K562 (cell line): ENCODE measurements at regions not wholly inside any gene's neighbourhood (a gene's known extent, or its start where the extent isn't known, plus 50 kb on each side); places are given as distances from the start of the nearest gene placed in this dataset.

Source experiments
- ATAC-seq: fragments of 200-7000 bp; cut with Tn5 transposase; 3 replicates; pipeline ENCODE4 v1.9.1; 2020; ENCODE audit warnings: moderate library complexity
- BruUV-seq: library from RNA; stranded (reverse); fragments of 400-500 nt; replicated peaks from 2 replicates; lab custom pipeline; 2021; lab: Mats Ljungman, UMichigan
- CTCF ChIA-PET: fragments of 300-600 bp; formaldehyde crosslinking; extraction: SDS; loops from one replicate; lab custom pipeline; 2021; ENCODE audit warnings: low intra/inter-chr PET ratio; lab: Yijun Ruan, JAX
- POLR2A ChIA-PET: fragments of 300-600, 350-650 bp; sonication (Branson Sonifier 250); formaldehyde crosslinking; extraction: SDS; loops from one replicate; lab custom pipeline; 2021; ENCODE audit warnings: antibody characterized with exemption, inconsistent platforms; lab: Yijun Ruan, JAX
- DNase-seq, 4 experiments: peaks; one replicate each; pipeline versions ENCODE4 v3.0.0 to v3.0.0-alpha.2; 2011 to 2018; ENCODE audit warnings: low spot score in 3 of 4, mixed read lengths in 3 of 4; ENCODE audit errors: extremely low read depth in 1 of 4
- FAIRE-seq: peaks from 2 replicates; lab custom pipeline; 2011; peaks lifted over from hg19 to GRCh38; lab: Jason Lieb, UNC
- H2AFZ ChIP-seq: 2 replicates; pipeline ENCODE4 v1.6.0; 2011; ENCODE audit warnings: low read depth, low read length, control low read depth, inconsistent platforms
- H3K27ac ChIP-seq: fragments of 200-600 bp; 3 replicates; pipeline ENCODE4 v1.8.0; 2011; ENCODE audit warnings: low read depth, mild to moderate bottlenecking, control low read depth, inconsistent platforms, low read length, moderate library complexity, mixed read lengths; ENCODE audit errors: extremely low read depth
- H3K27me3 ChIP-seq, 2 experiments: fragments of 300-600 bp in 1 of 2; 2 replicates in 1 of 2; 3 replicates in 1 of 2; pipeline versions ENCODE4 v1.6.0 to v1.8.0; 2011; ENCODE audit warnings: inconsistent platforms in 2 of 2, low read length in 2 of 2, mild to moderate bottlenecking in 1 of 2, mixed read lengths in 1 of 2, moderate library complexity in 1 of 2; ENCODE audit not compliant: control insufficient read depth in 2 of 2, insufficient read depth in 2 of 2
- H3K36me3 ChIP-seq: fragments of 300-600 bp; 3 replicates; pipeline ENCODE4 v1.8.0; 2011; ENCODE audit warnings: mild to moderate bottlenecking, low read length, inconsistent platforms; ENCODE audit not compliant: control insufficient read depth, insufficient read depth
- H3K4me1 ChIP-seq, 2 experiments: fragments of 200-600 bp in 1 of 2; replicated peaks in 1 of 2; 2 replicates in 1 of 2; 3 replicates in 1 of 2; pipeline versions ENCODE4 v1.5.1 to v1.8.0; 2011; ENCODE audit warnings: inconsistent platforms in 2 of 2, low read length in 2 of 2, mild to moderate bottlenecking in 1 of 2, mixed read lengths in 1 of 2, moderate library complexity in 1 of 2; ENCODE audit not compliant: control insufficient read depth in 2 of 2, insufficient read depth in 2 of 2
- H3K4me2 ChIP-seq: 2 replicates; pipeline ENCODE4 v1.6.1; 2011; ENCODE audit warnings: low read length, control low read depth, inconsistent platforms, mixed read lengths; ENCODE audit not compliant: insufficient read depth
- H3K4me3 ChIP-seq: fragments of 200-600 bp; sonication (generic), shearing (Covaris generic); 2 replicates; pipeline ENCODE4 v1.5.1; 2016; ENCODE audit warnings: control low read depth, inconsistent platforms
- H3K79me2 ChIP-seq: fragments of 200-600 bp; 3 replicates; pipeline ENCODE4 v1.8.0; 2011; ENCODE audit warnings: low read length, inconsistent platforms; ENCODE audit not compliant: control insufficient read depth, insufficient read depth
- H3K9ac ChIP-seq, 2 experiments: 2 replicates each; pipeline versions ENCODE4 v1.6.0 to v1.6.1; 2011; ENCODE audit warnings: low read depth in 2 of 2, low read length in 2 of 2, control low read depth in 1 of 2, inconsistent platforms in 1 of 2, mild to moderate bottlenecking in 1 of 2, mixed read lengths in 1 of 2; ENCODE audit not compliant: insufficient read depth in 1 of 2
- H3K9me1 ChIP-seq: one replicate; pipeline ENCODE4 v1.6.0; 2011; ENCODE audit warnings: inconsistent platforms, mild to moderate bottlenecking, low read length, moderate library complexity; ENCODE audit not compliant: control insufficient read depth, insufficient read depth
- H3K9me3 ChIP-seq: replicated peaks from 2 replicates; pipeline ENCODE4 v1.5.1; 2011; ENCODE audit warnings: low read depth, low read length, inconsistent platforms; ENCODE audit not compliant: control insufficient read depth, insufficient read depth
- H4K20me1 ChIP-seq: replicated peaks from 2 replicates; pipeline ENCODE4 v1.6.1; 2011; ENCODE audit warnings: low read length, inconsistent platforms, mixed read lengths; ENCODE audit not compliant: control insufficient read depth, insufficient read depth
- CBX5 ChIP-seq: IDR thresholded peaks from 2 replicates; pipeline ENCODE4 v1.6.1; 2014; ENCODE audit warnings: low read depth, borderline replicate concordance
- NR3C1 ChIP-seq: sonication (generic); formaldehyde crosslinking; IDR thresholded peaks from 2 replicates; pipeline ENCODE4 v1.8.1; 2022; ENCODE audit warnings: missing genetic modification reagents
- POLR3A ChIP-seq: IDR thresholded peaks from 2 replicates; pipeline ENCODE4 v1.6.1; 2011; ENCODE audit warnings: borderline replicate concordance, mild to moderate bottlenecking, moderate library complexity; ENCODE audit not compliant: insufficient read length, insufficient read depth; ENCODE audit errors: extremely low read depth
- SMARCB1 ChIP-seq: IDR thresholded peaks from 2 replicates; pipeline ENCODE4 v1.6.1; 2011; ENCODE audit warnings: improper control_type of control experiment, low read depth; ENCODE audit not compliant: insufficient read length
- ZNF12 ChIP-seq: sonication (generic); formaldehyde crosslinking; IDR thresholded peaks from 2 replicates; pipeline ENCODE4 v1.4.0; 2020; ENCODE audit warnings: mild to moderate bottlenecking, missing genetic modification reagents
- WGBS: fragments of 100-300 bp; shearing (Covaris generic); methylation state at CpG from one replicate; pipeline ENCODE4 v1.1.6; 2016; ENCODE audit warnings: low coverage, mixed read lengths; ENCODE audit not compliant: insufficient coverage; ENCODE audit errors: missing lambda C conversion rate; 5-methylcytosine and 5-hydroxymethylcytosine counted together
- in situ Hi-C: fragments of 300-500 bp; cut with MboI; formaldehyde crosslinking; loops from 4 replicates; pipeline ENCODE4 v1.15.0; 2018; ENCODE audit warnings: inconsistent platforms, mixed read lengths
- intact Hi-C: fragments of 100-400 bp; cut with micrococcal nuclease; formaldehyde crosslinking; loops from 2 replicates; pipeline ENCODE4 v1.14.2; 2022
- TF ChIP-seq, protein P1 (sequence below): fragments of 450-650 bp; IDR thresholded peaks from 2 replicates; pipeline ENCODE4 v1.6.1; 2016; ENCODE audit warnings: mild to moderate bottlenecking, moderate library complexity
- TF ChIP-seq, protein P2 (sequence below), 2 experiments: fragments of 250-450 bp in 1 of 2; fragments of 450-650 bp in 1 of 2; sonication (Bioruptor Pico) in 1 of 2; IDR thresholded peaks; 2 replicates each; pipeline versions ENCODE4 v1.6.1 to v1.8.0; 2016 to 2021; ENCODE audit warnings: mild to moderate bottlenecking in 2 of 2, moderate library complexity in 2 of 2, missing compliant biosample characterization in 1 of 2, missing genetic modification characterization in 1 of 2

DNA sequence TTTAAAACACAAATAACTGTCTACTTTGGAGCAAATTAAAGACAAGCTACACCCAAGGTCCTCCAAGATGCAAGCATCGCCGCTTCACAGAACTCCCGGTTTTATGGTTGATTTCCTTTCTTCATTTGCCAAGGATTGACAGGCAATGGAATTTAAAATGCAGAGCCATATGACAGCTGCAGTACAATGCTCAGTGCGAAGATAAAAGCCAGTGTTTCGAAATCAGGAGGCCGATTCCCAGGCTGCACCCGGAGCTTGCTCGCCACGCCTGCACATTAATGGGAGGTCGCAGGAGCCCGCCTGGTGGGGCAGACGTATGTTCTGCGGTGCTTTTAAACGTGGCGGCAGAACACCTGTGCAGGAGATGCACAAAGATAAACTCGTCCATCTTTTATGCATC lies 727.6 kb upstream of the SOX11 start:
- ATAC-seq, result no peak
- Histone ChIP-seq H2AFZ (no peak overlapping the region), H3K4me1 (no peaks in the 10 kb centered on the region), H3K9ac (no peak overlapping the region), H3K79me2 (no peaks in the 10 kb centered on the region), H3K4me2 (no peak overlapping the region), H3K9me1 (no peaks in the 10 kb centered on the region), H3K4me3 (no peak overlapping the region), H3K27ac (no peak overlapping the region), H3K36me3 (no peaks in the 10 kb centered on the region), H3K9me3 (no peaks in the 10 kb centered on the region), H4K20me1 (no peaks in the 10 kb centered on the region), H3K27me3 (no peaks in the 10 kb centered on the region)
- no TSS peak for BruUV-seq
- intact Hi-C loops (no loop called here), in situ Hi-C loops (no loop called here)
- POLR2A ChIA-PET, result no interaction called here
- 0% methylated on average over 16 of the region's 16 CpGs for WGBS
- DNase-seq, result no peak
- CTCF ChIA-PET, result no interaction called here
- TF ChIP-seq POLR3A (no peak), ZNF12 (CRISPR knock-in tag) (no peak), CBX5 (no peak), NR3C1 (no peak), SMARCB1 (no peak)
- TF ChIP-seq, protein P1, sequence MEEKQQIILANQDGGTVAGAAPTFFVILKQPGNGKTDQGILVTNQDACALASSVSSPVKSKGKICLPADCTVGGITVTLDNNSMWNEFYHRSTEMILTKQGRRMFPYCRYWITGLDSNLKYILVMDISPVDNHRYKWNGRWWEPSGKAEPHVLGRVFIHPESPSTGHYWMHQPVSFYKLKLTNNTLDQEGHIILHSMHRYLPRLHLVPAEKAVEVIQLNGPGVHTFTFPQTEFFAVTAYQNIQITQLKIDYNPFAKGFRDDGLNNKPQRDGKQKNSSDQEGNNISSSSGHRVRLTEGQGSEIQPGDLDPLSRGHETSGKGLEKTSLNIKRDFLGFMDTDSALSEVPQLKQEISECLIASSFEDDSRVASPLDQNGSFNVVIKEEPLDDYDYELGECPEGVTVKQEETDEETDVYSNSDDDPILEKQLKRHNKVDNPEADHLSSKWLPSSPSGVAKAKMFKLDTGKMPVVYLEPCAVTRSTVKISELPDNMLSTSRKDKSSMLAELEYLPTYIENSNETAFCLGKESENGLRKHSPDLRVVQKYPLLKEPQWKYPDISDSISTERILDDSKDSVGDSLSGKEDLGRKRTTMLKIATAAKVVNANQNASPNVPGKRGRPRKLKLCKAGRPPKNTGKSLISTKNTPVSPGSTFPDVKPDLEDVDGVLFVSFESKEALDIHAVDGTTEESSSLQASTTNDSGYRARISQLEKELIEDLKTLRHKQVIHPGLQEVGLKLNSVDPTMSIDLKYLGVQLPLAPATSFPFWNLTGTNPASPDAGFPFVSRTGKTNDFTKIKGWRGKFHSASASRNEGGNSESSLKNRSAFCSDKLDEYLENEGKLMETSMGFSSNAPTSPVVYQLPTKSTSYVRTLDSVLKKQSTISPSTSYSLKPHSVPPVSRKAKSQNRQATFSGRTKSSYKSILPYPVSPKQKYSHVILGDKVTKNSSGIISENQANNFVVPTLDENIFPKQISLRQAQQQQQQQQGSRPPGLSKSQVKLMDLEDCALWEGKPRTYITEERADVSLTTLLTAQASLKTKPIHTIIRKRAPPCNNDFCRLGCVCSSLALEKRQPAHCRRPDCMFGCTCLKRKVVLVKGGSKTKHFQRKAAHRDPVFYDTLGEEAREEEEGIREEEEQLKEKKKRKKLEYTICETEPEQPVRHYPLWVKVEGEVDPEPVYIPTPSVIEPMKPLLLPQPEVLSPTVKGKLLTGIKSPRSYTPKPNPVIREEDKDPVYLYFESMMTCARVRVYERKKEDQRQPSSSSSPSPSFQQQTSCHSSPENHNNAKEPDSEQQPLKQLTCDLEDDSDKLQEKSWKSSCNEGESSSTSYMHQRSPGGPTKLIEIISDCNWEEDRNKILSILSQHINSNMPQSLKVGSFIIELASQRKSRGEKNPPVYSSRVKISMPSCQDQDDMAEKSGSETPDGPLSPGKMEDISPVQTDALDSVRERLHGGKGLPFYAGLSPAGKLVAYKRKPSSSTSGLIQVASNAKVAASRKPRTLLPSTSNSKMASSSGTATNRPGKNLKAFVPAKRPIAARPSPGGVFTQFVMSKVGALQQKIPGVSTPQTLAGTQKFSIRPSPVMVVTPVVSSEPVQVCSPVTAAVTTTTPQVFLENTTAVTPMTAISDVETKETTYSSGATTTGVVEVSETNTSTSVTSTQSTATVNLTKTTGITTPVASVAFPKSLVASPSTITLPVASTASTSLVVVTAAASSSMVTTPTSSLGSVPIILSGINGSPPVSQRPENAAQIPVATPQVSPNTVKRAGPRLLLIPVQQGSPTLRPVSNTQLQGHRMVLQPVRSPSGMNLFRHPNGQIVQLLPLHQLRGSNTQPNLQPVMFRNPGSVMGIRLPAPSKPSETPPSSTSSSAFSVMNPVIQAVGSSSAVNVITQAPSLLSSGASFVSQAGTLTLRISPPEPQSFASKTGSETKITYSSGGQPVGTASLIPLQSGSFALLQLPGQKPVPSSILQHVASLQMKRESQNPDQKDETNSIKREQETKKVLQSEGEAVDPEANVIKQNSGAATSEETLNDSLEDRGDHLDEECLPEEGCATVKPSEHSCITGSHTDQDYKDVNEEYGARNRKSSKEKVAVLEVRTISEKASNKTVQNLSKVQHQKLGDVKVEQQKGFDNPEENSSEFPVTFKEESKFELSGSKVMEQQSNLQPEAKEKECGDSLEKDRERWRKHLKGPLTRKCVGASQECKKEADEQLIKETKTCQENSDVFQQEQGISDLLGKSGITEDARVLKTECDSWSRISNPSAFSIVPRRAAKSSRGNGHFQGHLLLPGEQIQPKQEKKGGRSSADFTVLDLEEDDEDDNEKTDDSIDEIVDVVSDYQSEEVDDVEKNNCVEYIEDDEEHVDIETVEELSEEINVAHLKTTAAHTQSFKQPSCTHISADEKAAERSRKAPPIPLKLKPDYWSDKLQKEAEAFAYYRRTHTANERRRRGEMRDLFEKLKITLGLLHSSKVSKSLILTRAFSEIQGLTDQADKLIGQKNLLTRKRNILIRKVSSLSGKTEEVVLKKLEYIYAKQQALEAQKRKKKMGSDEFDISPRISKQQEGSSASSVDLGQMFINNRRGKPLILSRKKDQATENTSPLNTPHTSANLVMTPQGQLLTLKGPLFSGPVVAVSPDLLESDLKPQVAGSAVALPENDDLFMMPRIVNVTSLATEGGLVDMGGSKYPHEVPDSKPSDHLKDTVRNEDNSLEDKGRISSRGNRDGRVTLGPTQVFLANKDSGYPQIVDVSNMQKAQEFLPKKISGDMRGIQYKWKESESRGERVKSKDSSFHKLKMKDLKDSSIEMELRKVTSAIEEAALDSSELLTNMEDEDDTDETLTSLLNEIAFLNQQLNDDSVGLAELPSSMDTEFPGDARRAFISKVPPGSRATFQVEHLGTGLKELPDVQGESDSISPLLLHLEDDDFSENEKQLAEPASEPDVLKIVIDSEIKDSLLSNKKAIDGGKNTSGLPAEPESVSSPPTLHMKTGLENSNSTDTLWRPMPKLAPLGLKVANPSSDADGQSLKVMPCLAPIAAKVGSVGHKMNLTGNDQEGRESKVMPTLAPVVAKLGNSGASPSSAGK, result no peak
- TF ChIP-seq, protein P2, sequence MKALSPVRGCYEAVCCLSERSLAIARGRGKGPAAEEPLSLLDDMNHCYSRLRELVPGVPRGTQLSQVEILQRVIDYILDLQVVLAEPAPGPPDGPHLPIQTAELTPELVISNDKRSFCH (CRISPR knock-in tag; IDR thresholded peaks at IDR 0.05), result no peak
- TF ChIP-seq, protein P2 (tag; IDR thresholded peaks at IDR 0.05), result no peak
- FAIRE-seq, result no peak
